OCI-M2 (cell line): ENCODE measurements at regions not wholly inside any gene's neighbourhood (a gene's known extent, or its start where the extent isn't known, plus 50 kb on each side); places are given as distances from the start of the nearest gene placed in this dataset.

Experiments
- DNase-seq: peaks from one replicate; lab custom pipeline; 2025; ENCODE audit not compliant: unreplicated experiment; lab: John Stamatoyannopoulos, UW

- no peak for DNase-seq
Observed at GRCh38 chrX:40152741-40153344, 55.1 kb upstream of the BCOR start.

GRCh38 chrX:40152173-40152711, 54.5 kb upstream of the BCOR start:
- DNase-seq, result no peak

- DNase-seq, result no peak
Observed at GRCh38 chrX:40151211-40152172, 53.7 kb upstream of the BCOR start.

- DNase-seq, result no peak
Observed at GRCh38 chrX:40150503-40150902, 52.7 kb upstream of the BCOR start.

- no peak for DNase-seq
Observed at GRCh38 chrX:40149286-40150175, 51.8 kb upstream of the BCOR start.

GRCh38 chrX:40148385-40149285, 50.9 kb upstream of the BCOR start:
- no peak for DNase-seq

- no peak for DNase-seq
Observed at GRCh38 chrX:40147971-40148370, 50.2 kb upstream of the BCOR start.
